Brain microvascular endothelial cell (primary cell): ENCODE measurements at regions not wholly inside any gene's neighbourhood (a gene's known extent, or its start where the extent isn't known, plus 50 kb on each side); places are given as distances from the start of the nearest gene placed in this dataset.

ENCODE experiments used
- DNase-seq: peaks from one replicate; pipeline ENCODE4 v3.0.0-alpha.2; 2020
- H3K27ac ChIP-seq: fragments of 250-450 bp; sonication (Bioruptor Pico); 2 replicates; pipeline ENCODE4 v1.5.1; 2020; ENCODE audit warnings: mild to moderate bottlenecking, moderate library complexity
- H3K27me3 ChIP-seq: fragments of 250-450 bp; sonication (Bioruptor Pico); replicated peaks from 2 replicates; pipeline ENCODE4 v1.5.1; 2020; ENCODE audit warnings: mild to moderate bottlenecking
- H3K36me3 ChIP-seq: fragments of 250-450 bp; sonication (Bioruptor Pico); replicated peaks from 2 replicates; pipeline ENCODE4 v1.5.1; 2020; ENCODE audit warnings: mild to moderate bottlenecking
- H3K4me3 ChIP-seq: 2 replicates; pipeline ENCODE4 v1.5.1; 2011; ENCODE audit warnings: low read depth, mild to moderate bottlenecking, control low read depth, low read length, moderate library complexity
- in situ Hi-C: cut with HindIII; loops from 2 replicates; pipeline ENCODE4 v1.10.0; 2017; ENCODE audit warnings: low sequenced_read_pairs, low pct_ligation_motif_present
- TF ChIP-seq, protein P1 (sequence below): IDR thresholded peaks from 2 replicates; pipeline ENCODE4 v1.5.1; 2011; ENCODE audit warnings: low read depth, mild to moderate bottlenecking, moderate library complexity, low read length, control low read depth, inconsistent platforms; ENCODE audit errors: missing control alignments

DNA sequence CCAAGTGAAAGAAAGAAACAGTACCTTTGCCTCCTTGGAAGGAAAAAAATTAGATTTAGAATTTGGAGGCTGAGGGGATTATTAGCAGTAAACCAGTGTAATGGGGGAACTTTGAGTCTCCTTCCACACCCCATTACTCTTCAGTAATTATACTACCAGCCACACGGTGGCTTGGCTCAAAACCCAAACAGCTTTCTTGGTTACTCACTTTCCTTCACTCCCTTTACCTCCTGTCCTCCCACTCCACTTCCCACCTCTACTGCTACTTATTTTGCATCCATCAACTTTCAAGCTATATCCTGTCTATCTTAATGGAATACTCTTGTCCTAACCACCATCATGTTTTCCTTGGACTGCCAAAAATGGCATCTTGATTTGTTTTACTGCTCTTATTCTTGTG, 310.6 kb upstream of the AADAT start:
- in situ Hi-C loops = no loop called here
- no peaks in the 10 kb centered on the region for H3K27me3 ChIP-seq
- H3K27ac ChIP-seq = no peak overlapping the region
- no peak overlapping the region for H3K4me3 ChIP-seq
- TF ChIP-seq, protein P1, sequence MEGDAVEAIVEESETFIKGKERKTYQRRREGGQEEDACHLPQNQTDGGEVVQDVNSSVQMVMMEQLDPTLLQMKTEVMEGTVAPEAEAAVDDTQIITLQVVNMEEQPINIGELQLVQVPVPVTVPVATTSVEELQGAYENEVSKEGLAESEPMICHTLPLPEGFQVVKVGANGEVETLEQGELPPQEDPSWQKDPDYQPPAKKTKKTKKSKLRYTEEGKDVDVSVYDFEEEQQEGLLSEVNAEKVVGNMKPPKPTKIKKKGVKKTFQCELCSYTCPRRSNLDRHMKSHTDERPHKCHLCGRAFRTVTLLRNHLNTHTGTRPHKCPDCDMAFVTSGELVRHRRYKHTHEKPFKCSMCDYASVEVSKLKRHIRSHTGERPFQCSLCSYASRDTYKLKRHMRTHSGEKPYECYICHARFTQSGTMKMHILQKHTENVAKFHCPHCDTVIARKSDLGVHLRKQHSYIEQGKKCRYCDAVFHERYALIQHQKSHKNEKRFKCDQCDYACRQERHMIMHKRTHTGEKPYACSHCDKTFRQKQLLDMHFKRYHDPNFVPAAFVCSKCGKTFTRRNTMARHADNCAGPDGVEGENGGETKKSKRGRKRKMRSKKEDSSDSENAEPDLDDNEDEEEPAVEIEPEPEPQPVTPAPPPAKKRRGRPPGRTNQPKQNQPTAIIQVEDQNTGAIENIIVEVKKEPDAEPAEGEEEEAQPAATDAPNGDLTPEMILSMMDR = no peak
- DNase-seq = no peak
- H3K36me3 ChIP-seq = no peaks in the 10 kb centered on the region

DNA sequence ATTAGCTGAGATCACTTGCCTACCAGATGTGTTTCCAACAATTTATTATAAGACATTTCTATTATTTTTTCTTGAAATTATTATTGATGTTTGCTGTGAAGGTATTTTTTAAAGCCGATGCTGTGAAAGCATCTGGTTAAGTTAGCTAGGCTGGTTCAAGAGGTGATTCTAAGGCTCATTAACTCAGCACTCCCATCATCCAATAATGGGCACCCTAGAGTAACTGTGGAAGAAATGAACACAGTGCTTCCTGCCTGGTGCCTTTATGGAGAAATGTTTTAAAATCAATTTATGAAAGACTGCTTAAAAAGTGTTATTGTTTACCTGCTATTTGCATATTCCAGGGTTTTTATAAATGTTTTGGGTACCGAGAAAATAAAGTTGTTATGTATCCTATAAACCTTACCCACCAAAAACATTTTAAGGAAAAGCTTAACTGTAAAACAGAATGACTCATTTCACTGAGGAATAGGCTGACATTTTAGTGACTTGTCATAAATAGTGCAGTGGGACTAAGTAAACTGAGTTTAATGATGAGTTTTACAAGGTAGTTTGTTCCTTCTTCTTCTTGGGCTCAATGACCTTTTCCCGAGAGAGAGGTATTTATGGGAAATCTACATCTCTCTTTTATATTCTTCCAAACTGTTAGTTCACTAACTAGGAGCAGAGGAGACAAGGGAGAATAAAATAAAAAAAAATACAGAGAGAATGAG, 310.0 kb upstream of the AADAT start:
- in situ Hi-C loops = no loop called here
- no peak overlapping the region for H3K4me3 ChIP-seq
- no peaks in the 10 kb centered on the region for H3K36me3 ChIP-seq
- no peaks in the 10 kb centered on the region for H3K27me3 ChIP-seq
- no peak overlapping the region for H3K27ac ChIP-seq
- TF ChIP-seq, protein P1 = no peak
- no peak for DNase-seq

DNA sequence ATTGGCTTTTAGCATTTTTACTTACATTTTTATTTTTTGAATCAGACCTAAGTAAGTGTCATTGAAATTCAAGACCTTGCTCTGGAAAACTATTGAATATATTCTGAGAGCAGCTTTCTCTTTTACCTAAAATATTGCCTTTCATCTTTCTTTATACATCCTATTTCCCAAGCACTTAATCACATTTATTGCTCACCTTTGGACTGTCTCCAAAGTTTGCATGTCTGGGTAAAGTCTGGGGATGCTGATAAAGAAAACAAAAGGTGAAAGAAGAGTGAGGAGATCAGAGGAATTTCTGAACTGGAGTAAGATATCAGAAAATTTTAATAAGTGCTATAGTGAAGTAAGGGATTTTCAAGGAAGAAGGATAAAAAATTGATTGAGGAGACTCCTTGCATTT, 308.5 kb upstream of the AADAT start:
- no peak for DNase-seq
- Histone ChIP-seq H3K36me3 (no peaks in the 10 kb centered on the region), H3K4me3 (no peak overlapping the region), H3K27ac (no peak overlapping the region), H3K27me3 (no peaks in the 10 kb centered on the region)
- TF ChIP-seq, protein P1 = no peak
- in situ Hi-C loops = no loop called here

DNA sequence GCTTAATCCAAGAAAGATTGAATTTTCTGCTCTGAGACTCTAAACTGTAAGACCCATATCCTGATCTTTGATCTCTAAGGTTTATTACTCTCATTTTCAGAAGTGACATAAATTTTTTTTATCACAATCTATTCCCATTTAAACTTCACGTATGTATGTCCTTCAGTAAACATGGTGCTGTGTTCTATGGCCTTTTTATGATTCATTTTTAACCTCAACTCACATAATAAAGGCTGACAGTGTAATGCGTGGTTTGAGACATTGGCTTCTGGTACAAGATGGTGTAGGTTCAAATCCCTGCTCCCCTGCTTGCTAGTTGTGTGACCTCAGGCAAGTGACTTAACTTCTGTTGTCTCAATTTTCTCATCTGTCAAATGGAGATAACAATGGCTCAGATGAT, 306.0 kb upstream of the AADAT start:
- TF ChIP-seq, protein P1 = no peak
- H3K4me3 ChIP-seq = no peak overlapping the region
- no peak overlapping the region for H3K27ac ChIP-seq
- DNase-seq = no peak
- in situ Hi-C loops = no loop called here
- no peaks in the 10 kb centered on the region for H3K27me3 ChIP-seq
- no peaks in the 10 kb centered on the region for H3K36me3 ChIP-seq

DNA sequence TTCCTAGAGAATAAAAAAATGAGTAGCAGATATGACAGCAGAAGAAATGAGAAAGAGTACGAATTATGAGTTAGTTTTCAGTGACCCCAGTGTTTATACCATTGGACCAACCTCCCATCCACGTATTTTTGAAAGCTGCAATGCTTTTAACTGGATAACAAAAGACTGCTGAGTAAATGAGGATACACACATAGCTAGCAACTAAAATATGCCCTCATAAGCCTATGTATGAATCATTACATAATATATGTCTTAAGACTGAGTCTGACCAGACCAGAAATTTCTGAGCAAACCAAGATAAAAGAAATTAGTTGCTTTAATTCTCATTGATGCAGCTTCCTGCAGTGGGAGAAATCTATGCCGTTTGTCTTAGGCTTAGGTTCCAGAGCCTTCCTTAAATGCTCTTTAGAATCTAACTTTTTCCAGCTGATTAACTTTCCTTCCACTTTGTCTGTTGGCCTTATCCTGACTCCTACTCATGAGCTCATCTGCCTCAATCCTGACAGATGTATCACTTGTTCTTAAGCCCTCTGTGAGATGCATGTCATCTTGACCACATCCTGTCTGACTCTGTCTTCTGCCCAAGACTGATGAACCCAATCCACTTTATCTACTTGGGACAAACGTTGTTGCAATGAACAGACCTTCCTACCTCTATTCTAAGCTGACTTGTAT, 301.4 kb upstream of the AADAT start:
- peak overlapping the region; percentile 83 for H3K27ac ChIP-seq
- H3K36me3 ChIP-seq = no peaks in the 10 kb centered on the region
- no peak overlapping the region for H3K4me3 ChIP-seq
- in situ Hi-C loops = no loop called here
- no peaks in the 10 kb centered on the region for H3K27me3 ChIP-seq
- TF ChIP-seq, protein P1 = no peak
- peak; percentile 79 for DNase-seq
